GM12875 (cell line): ENCODE measurements at regions not wholly inside any gene's neighbourhood (a gene's known extent, or its start where the extent isn't known, plus 50 kb on each side); places are given as distances from the start of the nearest gene placed in this dataset.

Source experiments
- H3K4me3 ChIP-seq: one replicate; pipeline ENCODE4 v1.5.1; 2011; ENCODE audit warnings: low read depth, low read length, control low read depth
- TF ChIP-seq, protein P1 (sequence below): IDR thresholded peaks from 2 replicates; pipeline ENCODE4 v1.5.1; 2011; ENCODE audit warnings: low read depth, mild to moderate bottlenecking, control low read depth, inconsistent platforms, low read length, moderate library complexity, borderline replicate concordance; ENCODE audit not compliant: insufficient read depth

DNA sequence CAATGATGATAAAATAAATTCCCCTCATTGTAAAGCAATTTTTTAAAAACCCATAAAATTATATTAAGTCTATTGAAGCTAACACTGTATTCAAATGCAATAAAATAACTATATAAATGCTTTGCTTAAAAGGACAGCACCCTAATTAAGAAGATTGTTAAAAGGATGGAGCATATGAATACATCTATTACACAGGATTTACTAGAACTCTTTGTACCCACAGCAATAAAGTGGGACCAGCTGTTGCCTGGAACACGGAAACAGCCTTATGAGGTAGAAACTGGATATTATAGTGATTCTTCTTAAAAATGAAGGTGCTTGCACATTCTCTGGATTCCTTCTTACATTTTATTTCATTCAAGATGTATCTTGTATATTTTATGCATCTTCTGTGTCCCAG lies 298.7 kb upstream of the KLF3 start:
- TF ChIP-seq, protein P1, sequence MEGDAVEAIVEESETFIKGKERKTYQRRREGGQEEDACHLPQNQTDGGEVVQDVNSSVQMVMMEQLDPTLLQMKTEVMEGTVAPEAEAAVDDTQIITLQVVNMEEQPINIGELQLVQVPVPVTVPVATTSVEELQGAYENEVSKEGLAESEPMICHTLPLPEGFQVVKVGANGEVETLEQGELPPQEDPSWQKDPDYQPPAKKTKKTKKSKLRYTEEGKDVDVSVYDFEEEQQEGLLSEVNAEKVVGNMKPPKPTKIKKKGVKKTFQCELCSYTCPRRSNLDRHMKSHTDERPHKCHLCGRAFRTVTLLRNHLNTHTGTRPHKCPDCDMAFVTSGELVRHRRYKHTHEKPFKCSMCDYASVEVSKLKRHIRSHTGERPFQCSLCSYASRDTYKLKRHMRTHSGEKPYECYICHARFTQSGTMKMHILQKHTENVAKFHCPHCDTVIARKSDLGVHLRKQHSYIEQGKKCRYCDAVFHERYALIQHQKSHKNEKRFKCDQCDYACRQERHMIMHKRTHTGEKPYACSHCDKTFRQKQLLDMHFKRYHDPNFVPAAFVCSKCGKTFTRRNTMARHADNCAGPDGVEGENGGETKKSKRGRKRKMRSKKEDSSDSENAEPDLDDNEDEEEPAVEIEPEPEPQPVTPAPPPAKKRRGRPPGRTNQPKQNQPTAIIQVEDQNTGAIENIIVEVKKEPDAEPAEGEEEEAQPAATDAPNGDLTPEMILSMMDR, result no peak
- no peak overlapping the region for H3K4me3 ChIP-seq

DNA sequence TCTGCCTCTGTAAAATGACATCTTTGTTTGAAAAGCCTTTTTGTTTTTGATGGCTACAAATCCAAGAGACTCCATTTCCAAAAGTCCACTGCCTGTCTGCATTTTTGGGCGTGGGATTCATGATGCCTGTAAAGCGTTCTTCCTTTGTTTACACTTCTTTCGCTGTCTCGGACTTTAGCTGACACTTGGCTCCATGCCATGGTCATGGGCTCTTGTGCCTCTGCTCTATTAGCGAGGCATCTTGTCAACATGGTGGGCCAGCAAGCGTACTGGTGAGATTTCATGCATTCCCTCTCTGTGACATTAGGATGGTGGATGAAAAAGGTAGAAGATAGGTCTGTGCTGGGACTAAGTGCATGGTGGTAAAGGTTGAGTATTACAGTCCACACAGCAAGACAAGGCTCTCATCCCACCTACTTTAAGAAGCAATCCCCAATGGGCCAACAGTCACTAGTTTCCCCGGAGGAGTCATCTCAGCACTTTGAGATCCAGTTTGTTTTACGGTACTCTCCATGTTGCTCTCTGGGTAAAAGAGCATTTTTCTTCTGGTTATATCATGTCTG lies 298.2 kb upstream of the KLF3 start:
- TF ChIP-seq, protein P1, result no peak

GRCh38 chr4:38366456-38366855 lies 297.5 kb upstream of the KLF3 start:
- TF ChIP-seq, protein P1, result no peak

More for the DNA sequence above, 298.2 kb upstream of the KLF3 start:
- H3K4me3 ChIP-seq, result no peak overlapping the region

DNA sequence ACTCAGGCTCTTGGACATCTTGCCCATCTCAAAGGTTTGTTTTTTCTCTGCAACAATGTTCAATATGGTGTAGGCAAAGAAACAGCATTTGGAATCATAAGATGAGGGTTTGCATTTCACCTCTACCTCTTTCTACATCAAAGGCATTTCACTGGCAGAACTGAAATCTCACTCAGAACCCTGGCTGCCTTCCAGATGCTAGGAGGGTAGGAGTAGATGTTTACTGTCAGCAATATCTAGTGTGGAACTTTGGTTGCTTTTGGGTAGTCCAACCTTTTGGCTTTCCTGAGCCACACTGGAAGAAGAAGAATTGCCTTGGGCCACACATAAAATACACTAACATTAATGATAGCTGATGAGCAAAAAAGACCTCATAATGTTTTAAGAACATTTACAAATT lies 297.0 kb upstream of the KLF3 start:
- TF ChIP-seq, protein P1, result no peak

More at GRCh38 chr4:38366456-38366855, 297.5 kb upstream of the KLF3 start:
- H3K4me3 ChIP-seq, result no peak overlapping the region

DNA sequence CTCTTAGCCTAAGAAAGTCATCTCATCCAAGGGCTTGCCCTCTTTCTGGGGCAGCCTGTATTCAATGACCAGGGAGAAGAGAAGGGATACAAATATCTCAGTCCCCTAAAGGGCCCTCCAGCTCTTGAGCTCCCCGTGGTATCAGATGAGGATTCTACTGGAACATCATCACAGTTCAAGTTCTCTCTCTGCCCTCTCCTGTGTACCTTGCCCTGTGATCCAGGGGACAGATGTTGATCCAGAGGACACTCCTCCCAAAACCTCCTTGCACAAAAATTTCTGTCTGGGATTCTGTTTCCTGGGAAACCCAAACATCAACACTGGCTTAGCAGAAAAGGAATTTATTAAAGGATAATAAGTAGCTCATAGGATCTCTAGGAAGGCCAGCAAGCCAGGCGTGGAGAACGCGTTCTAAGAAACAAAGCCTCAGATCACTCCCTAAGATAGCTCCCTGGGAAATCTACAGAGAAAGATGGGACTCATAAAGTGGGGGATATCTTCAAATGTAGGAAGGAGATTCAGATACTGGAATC lies 296.3 kb upstream of the KLF3 start:
- TF ChIP-seq, protein P1, result no peak
- no peak overlapping the region for H3K4me3 ChIP-seq

More for the DNA sequence above, 297.0 kb upstream of the KLF3 start:
- no peak overlapping the region for H3K4me3 ChIP-seq

GRCh38 chr4:38368613-38369012 lies 295.4 kb upstream of the KLF3 start:
- TF ChIP-seq, protein P1, result no peak
- no peak overlapping the region for H3K4me3 ChIP-seq

DNA sequence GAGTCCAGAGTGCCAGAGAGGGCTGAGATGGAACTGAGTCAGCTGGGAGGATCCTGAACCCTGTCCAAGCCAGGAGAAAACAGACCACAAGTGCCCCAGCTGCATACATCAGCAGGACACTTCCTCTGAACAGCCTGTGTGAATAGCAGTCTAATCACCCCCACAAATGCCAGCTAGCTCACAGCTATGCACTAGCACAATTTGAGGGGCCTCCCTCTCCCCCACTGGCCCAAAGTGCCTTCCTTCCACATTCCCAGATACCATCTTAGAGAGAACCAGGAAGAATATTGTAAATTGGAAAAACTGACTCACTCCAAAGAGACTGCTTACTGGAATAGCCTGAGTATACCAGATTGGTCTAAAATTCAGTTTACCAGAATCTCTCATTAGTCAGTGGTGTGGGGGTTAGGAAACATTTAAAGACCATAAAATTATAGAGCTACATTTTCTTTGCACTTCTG lies 292.6 kb upstream of the KLF3 start:
- H3K4me3 ChIP-seq, result no peak overlapping the region

More for the DNA sequence above, 292.6 kb upstream of the KLF3 start:
- TF ChIP-seq, protein P1, result no peak
